BLaER1 treated with 17β-estradiol and CSF1 and Interleukin-3, amounts not matched to agents 10 nM and 100 nM (cell line): ENCODE measurements at regions not wholly inside any gene's neighbourhood (a gene's known extent, or its start where the extent isn't known, plus 50 kb on each side); places are given as distances from the start of the nearest gene placed in this dataset.
"Not testable (repeated sequence)": the region's sequence is repeated elsewhere in the genome, so short reads cannot be mapped to it uniquely, and the experiment has no call there.

Source experiments
- H3K27ac ChIP-seq, 11 experiments: shearing (Covaris generic); formaldehyde crosslinking; 2 replicates each; pipeline ENCODE4 v1.8.1; 2022
- H3K27me3 ChIP-seq, 11 experiments: shearing (Covaris generic); formaldehyde crosslinking; 2 replicates each; pipeline ENCODE4 v1.8.1; 2022
- H3K36me3 ChIP-seq, 11 experiments: shearing (Covaris generic); formaldehyde crosslinking; 2 replicates each; pipeline ENCODE4 v1.8.1; 2022
- H3K4me1 ChIP-seq, 10 experiments: shearing (Covaris generic); formaldehyde crosslinking; 2 replicates each; pipeline ENCODE4 v1.8.1; 2022
- H3K4me2 ChIP-seq, 11 experiments: shearing (Covaris generic); formaldehyde crosslinking; 2 replicates each; pipeline ENCODE4 v1.8.1; 2022
- H3K4me3 ChIP-seq, 10 experiments: shearing (Covaris generic); formaldehyde crosslinking; 2 replicates each; pipeline ENCODE4 v1.8.1; 2022
- H3K9ac ChIP-seq, 11 experiments: shearing (Covaris generic); formaldehyde crosslinking; 2 replicates each; pipeline ENCODE4 v1.8.1; 2022
- H3K9me3 ChIP-seq, 11 experiments: shearing (Covaris generic); formaldehyde crosslinking; replicated peaks in 1 of 11; 2 replicates each; pipeline ENCODE4 v1.8.1; 2022
- H4K20me1 ChIP-seq, 11 experiments: shearing (Covaris generic); formaldehyde crosslinking; 2 replicates each; pipeline ENCODE4 v1.8.1; 2022
- Cebpa-rat ChIP-seq, 11 experiments: shearing (Covaris generic); IDR thresholded peaks; 2 replicates each; pipeline ENCODE4 v1.8.1; 2022

DNA sequence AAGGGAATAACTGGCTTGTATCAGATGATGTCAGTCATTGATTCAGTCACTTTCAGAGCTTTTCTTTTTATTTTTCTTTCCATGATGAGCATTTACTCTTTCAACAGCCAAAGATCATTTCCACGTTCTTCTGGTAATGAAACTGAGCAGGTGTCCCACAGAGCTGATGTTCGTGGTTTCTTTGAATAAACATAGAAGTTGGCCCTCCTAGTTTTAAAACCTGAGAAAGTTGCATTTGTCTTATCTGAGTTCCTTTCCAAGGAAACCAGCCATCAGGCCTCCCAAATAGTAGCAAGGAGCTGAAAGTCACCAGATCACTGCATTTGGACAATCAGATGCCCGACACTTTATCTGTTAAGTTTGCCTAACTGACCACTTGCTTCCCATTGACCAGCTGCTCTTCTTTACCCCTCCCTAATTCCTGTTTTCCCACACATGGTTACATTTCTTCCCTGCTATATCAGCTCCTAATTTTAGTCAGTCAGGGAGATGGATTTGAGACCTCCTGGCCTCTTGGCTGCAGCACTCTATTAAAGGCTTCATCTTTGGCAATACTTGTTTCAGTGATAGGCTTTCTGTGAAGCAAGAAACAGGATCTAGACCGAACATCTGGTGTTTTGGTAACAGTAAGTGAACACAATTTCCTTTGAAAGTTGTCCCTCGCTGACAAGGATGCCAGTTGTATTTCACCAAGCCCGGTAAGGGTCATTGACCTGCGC lies 420.8 kb downstream of the CHSY3 start:
- no peak for TF ChIP-seq Cebpa-rat (IDR thresholded peaks at IDR 0.05)
- Histone ChIP-seq H3K4me3 (no peak overlapping the region), H3K27me3 (no peaks in the 10 kb centered on the region), H3K4me2 (no peak overlapping the region; a peak in 1 of 22 replicates), H3K9ac (peak overlapping the region in 3 of 11 experiments; percentile 1 to 48 (median 25); a peak in 3 of 22 replicates), H3K4me1 (peaks cover 6 to 14% (median 10%) of the 10 kb centered on the region in 10 experiments; a peak in 17 of 20 replicates), H3K9me3 (peaks cover 28 to 48% (median 37%) of the 10 kb centered on the region in 11 experiments), H4K20me1 (no peaks in the 10 kb centered on the region), H3K27ac (peak overlapping the region in 8 of 11 experiments; percentile 58 to 86 (median 76); a peak in 16 of 22 replicates), H3K36me3 (no peaks in the 10 kb centered on the region; a peak in 1 of 22 replicates)

DNA sequence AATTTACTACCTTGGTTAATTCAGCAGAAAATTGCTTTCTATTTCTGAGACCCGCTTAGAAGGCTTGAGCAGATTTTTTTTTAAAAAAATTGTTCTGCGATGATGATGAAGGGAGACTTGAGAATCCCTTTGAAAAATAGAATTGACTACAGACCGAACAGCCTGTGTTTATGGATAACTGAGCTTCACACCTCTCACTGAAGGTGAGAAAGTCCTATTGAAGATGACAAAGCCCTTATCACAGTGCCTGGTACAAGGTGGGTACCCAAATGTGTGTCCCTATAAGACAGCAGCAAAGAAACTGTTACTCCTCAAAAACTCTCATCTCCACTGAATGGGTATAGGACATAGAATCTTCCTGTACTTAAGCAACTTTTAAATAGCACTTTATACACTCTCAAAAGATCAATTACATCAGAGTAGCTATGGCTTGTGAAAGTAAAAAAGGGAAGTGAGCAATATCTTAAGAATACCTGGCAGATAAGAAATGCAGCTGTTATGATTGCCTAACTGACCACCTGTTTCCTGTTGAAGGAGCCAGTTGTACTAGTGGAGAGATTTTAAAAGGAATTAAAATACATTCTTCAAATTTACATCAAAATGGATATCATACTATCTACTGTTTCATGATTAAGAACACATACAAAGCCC lies 419.7 kb downstream of the CHSY3 start:
- H3K4me2 ChIP-seq, result peak overlapping the region in 9 of 11 experiments; percentile 26 to 52 (median 40); a peak in 15 of 22 replicates
- peak in 2 of 11 experiments; percentile 78 to 87; a peak in 6 of 22 replicates for TF ChIP-seq Cebpa-rat (IDR thresholded peaks at IDR 0.05)
- no peaks in the 10 kb centered on the region; a peak in 1 of 22 replicates for H3K36me3 ChIP-seq
- H3K9me3 ChIP-seq, result peaks cover 20 to 37% (median 25%) of the 10 kb centered on the region in 11 experiments
- H3K4me1 ChIP-seq, result peaks cover 6 to 14% (median 10%) of the 10 kb centered on the region in 10 experiments; a peak in 17 of 20 replicates
- peak overlapping the region in 5 of 11 experiments; percentile 34 to 59 (median 51); a peak in 9 of 22 replicates for H3K9ac ChIP-seq
- peak overlapping the region in 8 of 11 experiments; percentile 58 to 86 (median 76); a peak in 16 of 22 replicates for H3K27ac ChIP-seq
- no peaks in the 10 kb centered on the region for H4K20me1 ChIP-seq
- H3K4me3 ChIP-seq, result no peak overlapping the region
- H3K27me3 ChIP-seq, result no peaks in the 10 kb centered on the region

DNA sequence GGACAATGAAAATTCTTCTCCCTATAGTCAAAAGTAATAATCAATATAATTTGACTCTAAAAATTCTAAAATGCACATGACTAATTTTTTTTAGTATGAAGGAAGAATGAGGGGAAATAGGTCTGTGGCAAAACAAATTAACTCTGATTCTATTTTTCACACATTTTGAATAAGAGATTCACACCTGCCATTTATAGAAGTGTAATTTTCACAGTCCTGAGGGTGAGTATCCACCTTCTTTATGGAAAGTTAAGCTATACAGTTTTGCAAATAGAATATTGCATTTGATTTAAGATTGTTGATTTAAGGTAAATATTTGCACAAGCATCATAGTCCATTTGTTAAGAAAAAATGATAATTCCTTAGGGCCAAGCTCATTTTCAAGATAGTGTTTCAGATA lies 417.7 kb downstream of the CHSY3 start:
- Histone ChIP-seq H3K4me1 (peaks cover 6 to 14% (median 10%) of the 10 kb centered on the region in 10 experiments; a peak in 17 of 20 replicates), H3K36me3 (no peaks in the 10 kb centered on the region; a peak in 1 of 22 replicates), H3K27me3 (no peaks in the 10 kb centered on the region), H3K9me3 (peaks cover 19 to 30% (median 23%) of the 10 kb centered on the region in 11 experiments), H3K27ac (0 out of 22 replicates have a peak overlapping the region, but pooled peaks of 1 of the 11 experiments have one; percentile 86), H3K4me3 (no peak overlapping the region), H3K9ac (no peak overlapping the region), H3K4me2 (no peak overlapping the region), H4K20me1 (no peaks in the 10 kb centered on the region)
- TF ChIP-seq Cebpa-rat (IDR thresholded peaks at IDR 0.05), result no peak

DNA sequence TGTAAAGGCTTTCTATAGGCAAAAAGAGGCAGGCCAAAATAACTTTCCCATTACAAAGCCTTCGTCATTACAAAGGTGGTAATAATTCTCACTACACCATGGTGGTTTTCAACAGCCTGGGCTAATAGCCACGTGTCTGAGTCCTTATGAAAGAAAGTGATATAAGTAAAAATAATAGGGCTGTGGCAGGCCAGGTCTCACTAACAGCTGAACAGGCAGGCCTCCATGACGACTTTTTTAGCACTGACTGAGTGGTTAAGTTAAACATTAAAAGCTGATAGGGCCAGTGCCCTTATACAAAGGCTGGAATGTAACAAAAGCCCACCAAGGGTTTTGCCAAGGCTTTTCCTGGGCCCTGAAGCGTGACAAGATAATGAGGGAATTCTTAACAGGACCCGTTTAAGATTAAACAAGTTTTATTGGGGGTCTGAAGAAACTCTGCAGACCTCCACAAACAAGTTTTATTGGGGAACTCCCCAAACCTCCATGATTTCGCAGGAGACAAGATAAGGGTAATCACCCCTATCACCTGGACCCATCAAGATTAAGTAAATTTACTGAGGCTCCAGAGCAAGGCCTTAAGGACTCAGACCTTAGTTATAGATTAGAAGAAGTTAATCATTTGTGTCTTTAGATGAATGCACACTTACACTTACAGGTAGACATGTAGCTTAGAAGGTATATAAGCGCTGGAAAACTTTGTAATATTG lies 412.9 kb downstream of the CHSY3 start:
- H3K9me3 ChIP-seq, result peaks cover 11 to 17% (median 13%) of the 10 kb centered on the region in 11 experiments; a peak in 21 of 22 replicates
- no peaks in the 10 kb centered on the region for H3K4me1 ChIP-seq
- H3K36me3 ChIP-seq, result no peaks in the 10 kb centered on the region
- H4K20me1 ChIP-seq, result no peaks in the 10 kb centered on the region
- no peak overlapping the region for H3K4me2 ChIP-seq
- no peak overlapping the region for H3K27ac ChIP-seq
- H3K9ac ChIP-seq, result no peak overlapping the region
- H3K4me3 ChIP-seq, result no peak overlapping the region
- H3K27me3 ChIP-seq, result no peaks in the 10 kb centered on the region
- no peak for TF ChIP-seq Cebpa-rat (IDR thresholded peaks at IDR 0.05)

DNA sequence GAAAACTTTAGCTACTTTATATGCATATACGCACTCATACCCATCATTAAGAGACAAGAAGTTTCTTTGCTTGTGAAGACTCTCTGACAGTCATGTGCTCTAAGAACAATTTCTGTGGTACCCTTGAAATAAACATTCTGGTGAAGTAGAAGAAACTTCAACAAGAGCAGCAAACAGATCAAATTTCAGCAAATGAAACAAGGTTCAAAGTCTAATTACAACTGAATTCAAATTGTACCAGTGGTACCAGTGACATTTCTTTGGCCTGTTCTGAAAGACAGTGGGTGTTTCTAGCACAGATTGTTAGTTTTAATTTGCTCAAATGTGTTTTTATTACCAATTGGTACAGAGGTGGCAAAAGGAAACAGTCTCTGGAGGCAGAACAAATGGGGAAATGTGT lies 391.0 kb downstream of the CHSY3 start:
- Histone ChIP-seq H3K4me1 (peaks cover 0 to 1% (median 0%) of the 10 kb centered on the region in 10 experiments; a peak in 3 of 20 replicates), H3K9me3 (no peaks in the 10 kb centered on the region), H3K36me3 (no peaks in the 10 kb centered on the region), H3K9ac (no peak overlapping the region), H3K4me3 (no peak overlapping the region), H3K4me2 (no peak overlapping the region), H3K27me3 (no peaks in the 10 kb centered on the region), H3K27ac (no peak overlapping the region), H4K20me1 (no peaks in the 10 kb centered on the region)
- no peak for TF ChIP-seq Cebpa-rat (IDR thresholded peaks at IDR 0.05)

DNA sequence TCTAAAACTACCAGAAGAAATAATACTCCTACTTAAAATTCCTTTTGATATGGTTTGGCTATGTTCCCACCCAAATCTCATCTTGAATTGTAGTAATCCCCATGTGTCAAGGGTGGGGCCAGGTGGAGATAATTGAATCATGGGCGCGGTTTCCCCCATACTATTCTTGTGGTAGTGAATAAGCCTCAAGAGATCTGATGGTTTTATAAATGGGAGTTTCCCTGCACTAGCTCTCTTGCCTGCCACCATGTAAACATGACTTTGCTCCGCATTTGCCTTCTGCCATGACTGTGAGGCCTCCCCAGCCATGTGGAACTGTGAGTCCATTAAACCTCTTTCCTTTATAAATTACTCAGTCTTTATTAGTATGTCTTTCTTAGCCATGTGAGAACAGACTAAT lies 390.5 kb downstream of the CHSY3 start:
- not testable (repeated sequence) for H4K20me1 ChIP-seq, H3K9me3 ChIP-seq, H3K36me3 ChIP-seq, H3K9ac ChIP-seq, H3K4me3 ChIP-seq, H3K4me2 ChIP-seq, H3K27me3 ChIP-seq, H3K27ac ChIP-seq, H3K4me1 ChIP-seq

DNA sequence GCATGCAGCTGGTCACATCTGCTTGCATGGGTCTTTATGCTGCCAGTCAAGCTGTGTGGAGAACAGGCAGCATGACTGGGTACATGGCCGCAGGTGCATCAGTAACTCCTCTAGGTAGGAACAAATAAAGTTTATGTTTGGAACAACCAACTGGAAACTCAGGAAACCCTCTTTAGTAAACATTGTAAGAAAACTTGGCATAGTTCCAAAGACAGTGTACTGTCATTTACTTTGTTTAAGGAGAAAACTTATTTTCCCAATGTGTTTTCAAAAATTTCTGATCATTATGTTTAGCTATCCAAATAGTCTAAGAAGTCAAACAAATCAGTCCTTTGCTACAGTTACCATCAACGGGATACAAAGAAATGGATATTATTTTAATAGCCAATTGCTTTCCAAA lies 386.0 kb downstream of the CHSY3 start:
- no peak overlapping the region for H3K27ac ChIP-seq
- H3K9ac ChIP-seq, result no peak overlapping the region
- TF ChIP-seq Cebpa-rat (IDR thresholded peaks at IDR 0.05), result no peak
- H3K4me1 ChIP-seq, result peaks cover 0 to 13% (median 0%) of the 10 kb centered on the region in 10 experiments; a peak in 5 of 20 replicates
- no peaks in the 10 kb centered on the region for H3K9me3 ChIP-seq
- no peaks in the 10 kb centered on the region for H4K20me1 ChIP-seq
- no peak overlapping the region for H3K4me3 ChIP-seq
- H3K27me3 ChIP-seq, result no peaks in the 10 kb centered on the region
- H3K36me3 ChIP-seq, result no peaks in the 10 kb centered on the region
- peak overlapping the region in 3 of 11 experiments; percentile 29 to 68 (median 41); a peak in 5 of 22 replicates for H3K4me2 ChIP-seq

DNA sequence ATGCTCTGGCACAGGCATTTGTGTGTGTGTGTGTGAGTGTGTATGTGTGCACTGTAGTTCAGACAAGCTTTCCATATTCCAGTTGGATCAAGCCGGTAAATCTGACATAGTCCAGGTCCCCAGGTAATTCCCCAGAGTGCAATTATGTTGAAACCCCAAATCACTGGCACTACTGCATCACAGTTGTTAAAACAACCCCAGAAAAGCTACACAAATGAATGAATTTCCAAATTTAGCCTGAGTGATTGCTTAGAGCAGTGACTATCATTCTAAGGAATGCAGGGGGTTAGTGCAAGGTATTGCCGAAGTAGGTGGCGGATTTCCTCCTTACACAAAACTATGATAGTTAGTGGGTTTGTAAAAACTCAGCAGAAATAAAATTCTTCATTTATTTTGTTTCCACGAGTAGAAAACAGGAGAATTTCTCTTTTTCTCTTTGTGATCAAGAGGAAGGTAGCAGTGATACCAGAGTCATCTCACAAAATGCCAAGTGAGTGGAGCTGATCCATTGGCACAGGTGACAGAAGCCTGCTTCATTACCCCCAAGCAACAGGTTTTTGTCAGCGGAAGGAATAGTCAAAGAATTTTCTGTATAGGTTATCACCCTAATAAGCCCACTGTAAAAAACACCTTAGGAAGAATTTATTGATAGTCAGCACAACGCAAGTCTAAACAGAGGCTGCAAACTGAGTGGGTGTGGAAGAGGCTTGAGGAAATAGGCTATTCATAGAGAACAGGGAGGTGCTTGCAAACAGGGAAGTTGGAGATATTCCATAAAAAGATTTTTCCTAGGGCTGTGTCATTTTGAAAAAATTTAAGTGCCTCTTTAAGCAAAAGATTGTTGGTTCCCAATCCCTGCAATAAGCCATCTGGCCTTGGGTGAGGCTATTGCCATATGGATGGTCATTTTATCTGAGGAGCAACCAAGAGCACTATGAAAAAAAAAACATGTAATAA lies 385.1 kb downstream of the CHSY3 start:
- Histone ChIP-seq H3K9ac (no peak overlapping the region), H3K27ac (no peak overlapping the region), H4K20me1 (no peaks in the 10 kb centered on the region), H3K9me3 (no peaks in the 10 kb centered on the region), H3K4me2 (peak overlapping the region in 3 of 11 experiments; percentile 29 to 68 (median 41); a peak in 4 of 22 replicates), H3K27me3 (no peaks in the 10 kb centered on the region), H3K36me3 (no peaks in the 10 kb centered on the region), H3K4me3 (no peak overlapping the region), H3K4me1 (peaks cover 0 to 13% (median 0%) of the 10 kb centered on the region in 10 experiments; a peak in 5 of 20 replicates)
- no peak for TF ChIP-seq Cebpa-rat (IDR thresholded peaks at IDR 0.05)
